ELR (cell line): ENCODE measurements at regions not wholly inside any gene's neighbourhood (a gene's known extent, or its start where the extent isn't known, plus 50 kb on each side); places are given as distances from the start of the nearest gene placed in this dataset.
A peak's percentile ranks its signal among the peaks of the same experiment; 100 is the strongest.

Source experiments
- DNase-seq: peaks from one replicate; pipeline ENCODE4 v3.0.0-alpha.2; 2015; ENCODE audit warnings: low read depth

- no peak for DNase-seq
Measured at GRCh38 chr18:2312440-2312839, 258.9 kb downstream of the METTL4 start.

DNA sequence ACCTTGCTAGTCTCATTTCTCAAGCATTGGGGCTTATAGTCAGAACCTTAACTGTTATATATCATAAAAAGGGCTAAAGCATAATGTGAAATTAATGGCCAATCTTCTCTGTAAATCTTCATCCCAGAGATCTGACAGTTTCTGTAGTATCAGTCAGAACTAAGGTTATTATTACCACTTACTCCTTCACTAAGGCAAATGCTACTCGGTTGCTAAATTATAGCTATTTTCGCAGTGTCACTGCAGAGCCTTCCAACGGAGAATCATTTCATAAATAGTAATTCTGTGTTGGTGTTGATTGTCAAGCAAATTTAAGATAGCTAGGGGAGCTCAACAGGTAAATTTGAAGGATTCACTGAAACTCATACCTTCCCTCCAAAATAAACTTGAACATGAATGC is 258.0 kb downstream of the METTL4 start:
- DNase-seq: no peak

- DNase-seq: no peak
Measured at GRCh38 chr18:2316082-2316750, 255.1 kb downstream of the METTL4 start.

GRCh38 chr18:2316751-2317696 is 254.3 kb downstream of the METTL4 start:
- DNase-seq: no peak

GRCh38 chr18:2324459-2324858 is 246.8 kb downstream of the METTL4 start:
- no peak for DNase-seq

GRCh38 chr18:2325308-2325849 is 245.9 kb downstream of the METTL4 start:
- peak; percentile 25 for DNase-seq

- DNase-seq: no peak
Measured at GRCh38 chr18:2325933-2326332, 245.4 kb downstream of the METTL4 start.

DNA sequence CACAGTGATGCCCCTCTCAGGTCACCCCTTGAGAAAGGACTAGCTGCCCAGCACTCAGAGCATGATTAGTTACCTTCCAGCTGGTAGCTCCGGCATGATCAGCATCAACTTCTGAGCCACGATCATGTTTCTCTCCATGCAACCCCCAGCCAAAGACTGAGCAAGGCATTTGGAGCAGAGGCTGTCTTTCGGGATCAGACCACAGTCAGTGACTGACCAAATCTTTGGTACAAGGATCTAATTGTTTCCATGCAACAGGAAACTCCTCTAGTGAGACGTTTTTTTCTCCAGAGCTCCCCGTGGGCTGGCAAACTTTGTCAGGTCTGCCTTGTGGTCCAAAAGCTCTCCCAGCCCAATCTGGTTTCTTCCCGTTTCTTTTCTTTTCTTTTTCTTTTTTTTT is 244.3 kb downstream of the METTL4 start:
- no peak for DNase-seq

- no peak for DNase-seq
Measured at GRCh38 chr18:2330764-2331163, 240.5 kb downstream of the METTL4 start.

- DNase-seq: no peak
Measured at GRCh38 chr18:2331491-2331890, 239.8 kb downstream of the METTL4 start.

DNA sequence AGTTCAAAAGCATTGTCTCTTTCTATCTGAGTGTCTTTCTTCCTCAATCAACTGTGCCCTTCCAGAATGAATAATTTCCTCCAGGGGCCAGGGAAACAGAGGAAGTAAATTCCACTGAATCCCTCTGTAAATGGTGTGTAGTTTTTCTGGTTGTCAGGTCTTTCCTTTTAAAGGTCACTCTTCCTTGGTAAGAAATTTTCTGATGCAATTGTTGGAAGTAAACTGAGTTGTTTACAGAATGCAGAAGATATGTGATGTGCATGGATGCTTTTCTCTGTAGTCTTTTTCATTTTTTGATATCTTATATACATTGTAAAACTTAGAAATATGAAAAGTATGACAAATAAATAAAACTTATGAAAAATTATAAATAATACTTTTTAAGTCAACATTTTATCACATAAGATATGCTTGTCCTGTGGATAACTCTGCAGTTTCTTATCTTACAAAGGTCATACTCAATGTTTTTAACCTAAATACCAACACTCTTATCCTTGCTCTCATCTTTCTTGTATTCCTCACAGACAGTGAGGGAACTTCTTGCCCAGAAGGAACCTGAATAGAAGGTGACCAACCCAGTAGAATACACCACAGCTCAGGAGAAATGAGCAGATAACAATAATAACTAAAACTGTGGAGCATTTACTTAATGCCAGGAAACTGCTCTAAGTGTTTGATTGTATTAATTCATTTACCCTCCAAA is 234.5 kb downstream of the METTL4 start:
- no peak for DNase-seq

DNA sequence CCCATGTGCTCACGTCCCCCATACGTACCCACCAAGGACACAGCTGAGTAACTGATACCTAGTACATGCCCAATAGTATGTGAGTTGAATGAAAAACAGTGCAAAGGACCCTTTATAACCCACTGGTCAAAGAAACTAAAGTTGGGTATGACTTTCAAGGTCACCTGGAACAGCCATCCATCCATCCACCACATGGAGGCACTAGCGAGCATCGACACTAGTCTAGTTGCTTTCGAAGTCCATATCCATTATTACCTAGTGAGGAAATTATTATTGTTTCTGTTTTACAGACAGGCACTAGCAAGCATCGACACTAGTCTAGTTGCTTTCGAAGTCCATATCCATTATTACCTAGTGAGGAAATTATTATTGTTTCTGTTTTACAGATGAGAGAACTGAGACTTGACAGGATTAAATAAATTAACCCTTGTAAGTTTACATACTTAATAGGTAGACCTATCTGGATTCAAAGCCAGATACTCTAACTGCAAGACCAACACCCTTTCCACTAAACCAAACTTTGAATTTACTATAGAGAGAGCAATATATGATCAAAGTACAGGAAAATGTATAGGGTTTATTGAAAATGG is 233.7 kb downstream of the METTL4 start:
- DNase-seq: peak; percentile 54

GRCh38 chr18:2338601-2339000 is 232.7 kb downstream of the METTL4 start:
- no peak for DNase-seq

GRCh38 chr18:2340335-2340734 is 231.0 kb downstream of the METTL4 start:
- DNase-seq: no peak

GRCh38 chr18:2348003-2348402 is 223.3 kb downstream of the METTL4 start:
- no peak for DNase-seq

DNA sequence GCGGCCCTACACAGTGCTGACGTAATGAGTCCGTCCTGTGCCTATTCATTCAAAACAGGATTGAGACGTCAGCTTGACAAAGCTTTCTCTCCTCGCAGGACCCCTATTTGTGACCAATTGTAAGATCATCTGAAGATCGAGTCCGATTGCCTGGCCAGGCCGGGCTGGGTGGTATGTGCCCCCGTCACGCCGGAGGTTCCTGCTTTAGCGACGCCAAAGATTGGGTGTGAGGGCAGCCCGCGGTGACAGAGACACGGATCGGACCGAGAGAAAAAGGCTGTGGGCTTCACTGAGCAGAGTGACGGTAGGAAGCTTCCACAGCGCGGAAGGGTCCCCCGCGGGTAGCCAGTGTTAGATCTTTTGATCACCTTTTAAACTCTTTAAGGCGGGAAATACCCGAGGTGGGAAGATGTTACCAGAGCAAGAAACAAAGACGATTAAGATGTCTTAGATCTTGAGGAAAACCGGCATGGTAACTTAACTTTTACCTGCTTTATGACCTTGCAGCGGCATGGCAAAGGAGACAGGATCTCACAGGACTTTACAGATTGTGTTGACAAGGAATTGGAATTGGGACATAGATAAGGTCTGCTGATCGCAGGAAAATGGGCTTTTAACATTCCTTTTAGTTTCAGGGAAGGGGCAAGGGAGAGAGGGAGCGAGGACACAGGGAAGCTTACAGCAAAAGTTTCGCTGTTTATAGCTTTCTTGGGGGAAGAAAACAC is 220.0 kb downstream of the METTL4 start:
- no peak for DNase-seq

DNA sequence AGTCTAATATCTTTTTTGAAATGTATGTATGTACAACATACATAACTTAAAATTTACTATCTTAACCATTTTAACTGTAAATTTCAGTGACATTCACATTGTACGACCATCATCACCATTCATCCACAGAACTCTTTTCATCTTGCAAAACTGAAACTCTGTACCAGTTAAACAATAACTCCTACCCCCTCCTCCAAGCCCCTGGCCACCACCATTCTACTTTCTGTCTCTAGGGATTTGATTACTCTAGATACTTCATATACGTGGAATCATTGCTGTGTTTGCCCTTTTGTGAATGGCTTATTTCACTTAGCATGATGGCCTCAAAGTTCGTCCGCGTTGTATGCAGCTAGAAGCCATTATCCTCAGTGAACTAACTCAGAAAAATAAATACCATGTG is 217.0 kb downstream of the METTL4 start:
- no peak for DNase-seq

DNA sequence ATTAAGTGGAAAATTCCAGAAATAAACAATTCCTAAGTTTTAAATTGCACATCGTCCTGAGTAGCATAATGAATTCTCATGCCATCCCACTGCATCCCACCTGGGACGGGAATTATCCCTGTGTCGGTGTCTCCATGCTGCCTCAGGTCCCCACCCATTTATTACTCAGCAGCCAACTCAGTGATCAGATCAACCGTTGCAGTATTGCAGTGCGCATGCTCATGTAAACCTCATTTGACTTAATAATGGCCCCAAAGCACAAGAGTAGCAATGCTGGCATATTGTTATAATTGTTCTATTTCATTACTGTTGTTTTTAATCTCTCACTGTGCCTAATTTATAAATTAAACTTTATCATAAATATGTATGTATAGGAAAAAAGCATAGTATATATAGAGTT is 214.4 kb downstream of the METTL4 start:
- no peak for DNase-seq

DNA sequence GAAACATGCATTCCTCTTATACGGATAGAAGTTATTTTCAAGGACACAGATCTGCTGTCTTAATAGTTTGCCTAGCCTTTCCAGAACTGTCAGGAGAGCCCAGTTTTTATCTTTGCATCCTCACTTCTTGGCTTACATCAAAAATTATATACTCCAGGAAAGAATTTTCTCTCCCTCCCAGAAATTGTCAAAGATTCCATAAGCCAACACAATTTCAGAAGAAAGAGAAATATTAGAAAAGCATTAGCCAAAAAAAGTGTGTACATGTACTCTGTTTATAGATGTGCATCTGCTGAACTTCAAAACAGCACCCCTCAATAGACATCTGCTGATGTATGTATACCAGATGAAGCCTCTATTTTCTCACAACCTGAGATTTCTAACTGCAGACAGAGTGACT is 210.4 kb downstream of the METTL4 start:
- no peak for DNase-seq

GRCh38 chr18:2368102-2368501 is 203.2 kb downstream of the METTL4 start:
- DNase-seq: no peak

DNA sequence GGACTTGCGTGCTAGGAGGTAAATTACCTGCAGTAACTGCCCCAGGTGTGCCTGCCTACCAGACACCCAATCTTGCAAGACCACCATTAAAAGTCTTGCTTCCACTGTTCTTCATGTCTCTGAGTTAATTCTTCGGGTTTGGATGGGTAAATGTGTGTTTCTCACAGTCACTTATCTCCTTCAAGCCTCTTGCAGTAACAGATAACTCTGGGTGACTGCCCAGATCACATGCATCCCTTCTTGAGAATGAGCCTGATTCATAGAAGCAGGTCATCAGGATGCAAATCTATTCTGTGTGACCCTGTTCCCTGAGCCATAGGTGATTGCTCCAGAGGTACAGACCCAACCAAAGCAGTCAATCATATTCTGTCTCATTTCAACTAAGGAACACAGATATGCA is 194.6 kb downstream of the METTL4 start:
- DNase-seq: no peak
